ENCODE measurements at regions not wholly inside any gene's neighbourhood (a gene's known extent, or its start where the extent isn't known, plus 50 kb on each side); places are given as distances from the start of the nearest gene placed in this dataset.

DNA sequence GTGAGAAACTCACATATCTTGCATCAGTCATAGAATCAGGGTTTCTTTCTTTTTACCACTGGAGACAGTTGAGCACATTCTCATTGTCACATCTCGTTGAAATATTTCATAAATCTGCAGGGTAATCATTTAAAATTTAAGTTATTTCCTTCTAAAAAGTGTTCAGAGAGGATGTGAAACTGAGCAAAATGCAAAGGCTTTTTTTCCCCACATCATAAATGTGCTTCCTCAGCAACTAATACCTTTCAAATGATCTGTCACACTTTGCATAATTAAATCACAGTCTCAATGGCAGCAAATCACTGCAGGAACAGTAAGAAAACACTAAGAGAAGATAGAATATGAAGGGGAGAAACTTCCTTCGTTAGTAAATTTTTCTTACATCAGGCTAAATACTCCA is 187.5 kb downstream of the EVX1 start:
- H3K36me3 Mint-ChIP-seq (ENCODE audit: low read depth, unreplicated experiment), result no peaks in the 10 kb centered on the region
- no peak overlapping the region for H3K27ac Mint-ChIP-seq (ENCODE audit: unreplicated experiment)
- H3K9me3 Mint-ChIP-seq (ENCODE audit: unreplicated experiment), result no peaks in the 10 kb centered on the region
- no peak overlapping the region for H3K4me3 Mint-ChIP-seq (ENCODE audit: unreplicated experiment)
- TF ChIP-seq CTCF (IDR thresholded peaks at IDR 0.05; ENCODE audit: unreplicated experiment), result no peak
- H3K4me1 Mint-ChIP-seq (ENCODE audit: unreplicated experiment), result peaks cover 2% of the 10 kb centered on the region
- H3K27me3 Mint-ChIP-seq (ENCODE audit: unreplicated experiment), result peaks cover 4% of the 10 kb centered on the region
- no peak for DNase-seq (ENCODE audit: low spot score)

DNA sequence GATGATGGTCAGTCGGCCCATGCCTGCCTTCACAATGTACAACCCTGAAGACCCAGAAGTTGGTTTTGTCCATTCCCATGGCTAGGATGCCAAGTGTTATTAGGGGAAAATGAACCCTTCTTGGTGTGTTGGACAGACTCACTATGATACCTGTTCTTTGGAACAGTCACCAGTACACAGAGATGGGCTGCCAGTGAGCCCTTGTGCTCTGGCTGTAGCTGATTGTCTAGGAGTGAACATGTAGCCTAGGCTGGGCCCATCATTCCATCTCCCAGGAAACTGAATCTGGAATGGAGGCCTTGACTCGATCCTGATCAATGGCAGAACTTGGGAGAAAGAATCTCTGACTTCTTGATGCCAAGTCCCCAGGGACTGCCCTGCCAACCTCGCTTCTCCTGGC is 188.9 kb downstream of the EVX1 start:
- Mint-ChIP-seq H3K36me3 (ENCODE audit: low read depth, unreplicated experiment) (no peaks in the 10 kb centered on the region), H3K27ac (ENCODE audit: unreplicated experiment) (no peak overlapping the region), H3K27me3 (ENCODE audit: unreplicated experiment) (peaks cover 4% of the 10 kb centered on the region), H3K4me3 (ENCODE audit: unreplicated experiment) (no peak overlapping the region), H3K4me1 (ENCODE audit: unreplicated experiment) (no peaks in the 10 kb centered on the region), H3K9me3 (ENCODE audit: unreplicated experiment) (no peaks in the 10 kb centered on the region)
- TF ChIP-seq CTCF (IDR thresholded peaks at IDR 0.05; ENCODE audit: unreplicated experiment), result no peak
- DNase-seq (ENCODE audit: low spot score), result no peak

GRCh38 chr7:27433581-27433980 is 191.0 kb downstream of the EVX1 start:
- H3K27ac Mint-ChIP-seq (ENCODE audit: unreplicated experiment), result no peak overlapping the region
- no peaks in the 10 kb centered on the region for H3K36me3 Mint-ChIP-seq (ENCODE audit: low read depth, unreplicated experiment)

GRCh38 chr7:27434756-27435400 is 192.3 kb downstream of the EVX1 start:
- no peak for TF ChIP-seq CTCF (IDR thresholded peaks at IDR 0.05; ENCODE audit: unreplicated experiment)
- no peak overlapping the region for H3K27ac Mint-ChIP-seq (ENCODE audit: unreplicated experiment)
- no peak overlapping the region for H3K4me3 Mint-ChIP-seq (ENCODE audit: unreplicated experiment)
- no peaks in the 10 kb centered on the region for H3K9me3 Mint-ChIP-seq (ENCODE audit: unreplicated experiment)
- peaks cover 4% of the 10 kb centered on the region for H3K27me3 Mint-ChIP-seq (ENCODE audit: unreplicated experiment)
- H3K4me1 Mint-ChIP-seq (ENCODE audit: unreplicated experiment), result no peaks in the 10 kb centered on the region
- DNase-seq (ENCODE audit: low spot score), result no peak
- no peaks in the 10 kb centered on the region for H3K36me3 Mint-ChIP-seq (ENCODE audit: low read depth, unreplicated experiment)

More at GRCh38 chr7:27433581-27433980, 191.0 kb downstream of the EVX1 start:
- Mint-ChIP-seq H3K9me3 (ENCODE audit: unreplicated experiment) (no peaks in the 10 kb centered on the region), H3K4me3 (ENCODE audit: unreplicated experiment) (no peak overlapping the region), H3K4me1 (ENCODE audit: unreplicated experiment) (no peaks in the 10 kb centered on the region), H3K27me3 (ENCODE audit: unreplicated experiment) (peaks cover 4% of the 10 kb centered on the region)
- TF ChIP-seq CTCF (IDR thresholded peaks at IDR 0.05; ENCODE audit: unreplicated experiment), result no peak
- DNase-seq (ENCODE audit: low spot score), result no peak

DNA sequence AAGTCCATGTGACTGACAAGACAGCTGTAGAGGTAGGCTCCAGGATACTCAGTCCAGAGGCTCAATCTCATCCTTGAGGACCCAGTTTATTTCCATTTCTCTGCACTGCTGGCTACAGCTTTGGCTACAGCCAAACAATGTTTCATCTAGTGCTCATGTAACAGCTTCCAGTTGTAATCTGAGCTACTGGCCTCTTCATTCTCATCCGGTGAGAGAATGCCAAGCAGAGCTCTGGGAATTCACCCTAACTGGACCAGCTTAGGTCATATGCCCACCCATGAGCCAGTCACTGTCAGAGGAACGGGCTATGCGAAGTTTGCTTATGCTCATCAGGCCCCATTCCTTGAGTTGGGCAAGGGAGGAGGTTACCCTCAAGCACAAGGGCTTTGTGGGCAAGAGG is 192.9 kb downstream of the EVX1 start:
- peaks cover 4% of the 10 kb centered on the region for H3K27me3 Mint-ChIP-seq (ENCODE audit: unreplicated experiment)
- H3K36me3 Mint-ChIP-seq (ENCODE audit: low read depth, unreplicated experiment), result no peaks in the 10 kb centered on the region
- H3K9me3 Mint-ChIP-seq (ENCODE audit: unreplicated experiment), result no peaks in the 10 kb centered on the region
- DNase-seq (ENCODE audit: low spot score), result no peak
- H3K4me3 Mint-ChIP-seq (ENCODE audit: unreplicated experiment), result no peak overlapping the region
- H3K27ac Mint-ChIP-seq (ENCODE audit: unreplicated experiment), result no peak overlapping the region
- no peak for TF ChIP-seq CTCF (IDR thresholded peaks at IDR 0.05; ENCODE audit: unreplicated experiment)
- H3K4me1 Mint-ChIP-seq (ENCODE audit: unreplicated experiment), result no peaks in the 10 kb centered on the region
